Caco-2 (cell line): ENCODE measurements at regions not wholly inside any gene's neighbourhood (a gene's known extent, or its start where the extent isn't known, plus 50 kb on each side); places are given as distances from the start of the nearest gene placed in this dataset.

ENCODE experiments used
- BruUV-seq: library from RNA; stranded (reverse); fragments of 400-500 nt; replicated peaks from 2 replicates; lab custom pipeline; 2021; lab: Mats Ljungman, UMichigan
- CTCF ChIA-PET: fragments of 300-600 bp; sonication (Branson Sonifier 250); formaldehyde crosslinking; loops from one replicate; lab custom pipeline; 2022; ENCODE audit warnings: antibody characterized with exemption; lab: Charles Lee
- POLR2A ChIA-PET: fragments of 300-600 bp; sonication (Branson Sonifier 250); formaldehyde crosslinking; loops from one replicate; lab custom pipeline; 2022; ENCODE audit warnings: antibody characterized with exemption; lab: Charles Lee
- DNase-seq, 2 experiments: peaks; one replicate each; pipeline versions ENCODE4 v3.0.0 to v3.0.0-alpha.2; 2020 to 2022
- H3K27me3 ChIP-seq: replicated peaks from 2 replicates; pipeline ENCODE4 v1.6.0; 2011; ENCODE audit warnings: low read length; ENCODE audit not compliant: control insufficient read depth, insufficient read depth
- H3K36me3 ChIP-seq: 2 replicates; pipeline ENCODE4 v1.5.1; 2011; ENCODE audit warnings: low read length; ENCODE audit not compliant: control insufficient read depth, insufficient read depth
- H3K4me1 ChIP-seq: fragments of 250-450 bp; sonication (Bioruptor Pico); 2 replicates; pipeline ENCODE4 v1.5.1; 2020; ENCODE audit warnings: mild to moderate bottlenecking
- H3K4me3 ChIP-seq: 2 replicates; pipeline ENCODE4 v1.5.1; 2011; ENCODE audit warnings: low read depth, mild to moderate bottlenecking, control low read depth, low read length
- H3K9me3 ChIP-seq: fragments of 250-450 bp; sonication (Bioruptor Pico); 2 replicates; pipeline ENCODE4 v1.5.1; 2020; ENCODE audit warnings: mild to moderate bottlenecking, moderate library complexity
- H3K27ac Mint-ChIP-seq: one replicate; pipeline ENCODE4 v1.8.0; 2022; ENCODE audit warnings: mixed read lengths; ENCODE audit not compliant: unreplicated experiment
- H3K27me3 Mint-ChIP-seq: one replicate; pipeline ENCODE4 v1.8.0; 2022; ENCODE audit warnings: mixed read lengths; ENCODE audit not compliant: insufficient read depth, unreplicated experiment
- H3K36me3 Mint-ChIP-seq: one replicate; pipeline ENCODE4 v1.8.0; 2022; ENCODE audit warnings: mild to moderate bottlenecking, mixed read lengths; ENCODE audit not compliant: insufficient read depth, unreplicated experiment
- H3K4me1 Mint-ChIP-seq: one replicate; pipeline ENCODE4 v1.8.0; 2022; ENCODE audit warnings: low read depth, mixed read lengths; ENCODE audit not compliant: unreplicated experiment
- H3K4me3 Mint-ChIP-seq: one replicate; pipeline ENCODE4 v1.8.0; 2022; ENCODE audit warnings: mild to moderate bottlenecking, moderate library complexity, mixed read lengths; ENCODE audit not compliant: unreplicated experiment
- H3K9me3 Mint-ChIP-seq: one replicate; pipeline ENCODE4 v1.8.0; 2022; ENCODE audit warnings: mixed read lengths; ENCODE audit not compliant: unreplicated experiment
- intact Hi-C: fragments of 100-400 bp; cut with micrococcal nuclease; formaldehyde crosslinking; loops from one replicate; pipeline ENCODE4 v1.10.0; 2022; ENCODE audit not compliant: unreplicated experiment
- TF ChIP-seq, protein P1 (sequence below), 2 experiments: fragments of 200-600 bp in 1 of 2; IDR thresholded peaks; 1 replicate in 1 of 2; 2 replicates in 1 of 2; pipeline versions ENCODE4 v1.5.1 to v1.8.0; 2011 to 2022; ENCODE audit warnings: antibody characterized with exemption in 1 of 2, control low read depth in 1 of 2, inconsistent platforms in 1 of 2, low read depth in 1 of 2, low read length in 1 of 2, mild to moderate bottlenecking in 1 of 2, moderate library complexity in 1 of 2; ENCODE audit not compliant: insufficient read depth in 1 of 2, severe bottlenecking in 1 of 2, unreplicated experiment in 1 of 2

GRCh38 chr10:118950997-118951637 is 78.4 kb upstream of the NANOS1 start:
- Histone ChIP-seq H3K4me3 (no peak overlapping the region), H3K4me1 (no peaks in the 10 kb centered on the region), H3K36me3 (no peaks in the 10 kb centered on the region), H3K9me3 (no peaks in the 10 kb centered on the region), H3K27me3 (no peaks in the 10 kb centered on the region)
- intact Hi-C loops: no loop called here
- TF ChIP-seq, protein P1, sequence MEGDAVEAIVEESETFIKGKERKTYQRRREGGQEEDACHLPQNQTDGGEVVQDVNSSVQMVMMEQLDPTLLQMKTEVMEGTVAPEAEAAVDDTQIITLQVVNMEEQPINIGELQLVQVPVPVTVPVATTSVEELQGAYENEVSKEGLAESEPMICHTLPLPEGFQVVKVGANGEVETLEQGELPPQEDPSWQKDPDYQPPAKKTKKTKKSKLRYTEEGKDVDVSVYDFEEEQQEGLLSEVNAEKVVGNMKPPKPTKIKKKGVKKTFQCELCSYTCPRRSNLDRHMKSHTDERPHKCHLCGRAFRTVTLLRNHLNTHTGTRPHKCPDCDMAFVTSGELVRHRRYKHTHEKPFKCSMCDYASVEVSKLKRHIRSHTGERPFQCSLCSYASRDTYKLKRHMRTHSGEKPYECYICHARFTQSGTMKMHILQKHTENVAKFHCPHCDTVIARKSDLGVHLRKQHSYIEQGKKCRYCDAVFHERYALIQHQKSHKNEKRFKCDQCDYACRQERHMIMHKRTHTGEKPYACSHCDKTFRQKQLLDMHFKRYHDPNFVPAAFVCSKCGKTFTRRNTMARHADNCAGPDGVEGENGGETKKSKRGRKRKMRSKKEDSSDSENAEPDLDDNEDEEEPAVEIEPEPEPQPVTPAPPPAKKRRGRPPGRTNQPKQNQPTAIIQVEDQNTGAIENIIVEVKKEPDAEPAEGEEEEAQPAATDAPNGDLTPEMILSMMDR (IDR thresholded peaks at IDR 0.05; ENCODE audit: insufficient read depth in 1 of 2, low read depth in 1 of 2, low read length in 1 of 2, severe bottlenecking in 1 of 2, unreplicated experiment in 1 of 2): no peak
- peaks cover 3% of the 10 kb centered on the region for H3K27me3 Mint-ChIP-seq
- CTCF ChIA-PET: no interaction called here
- peaks cover 9% of the 10 kb centered on the region for H3K9me3 Mint-ChIP-seq
- no peaks in the 10 kb centered on the region for H3K36me3 Mint-ChIP-seq
- peaks cover 6% of the 10 kb centered on the region for H3K4me1 Mint-ChIP-seq
- H3K4me3 Mint-ChIP-seq: no peak overlapping the region
- no peak for DNase-seq
- BruUV-seq: no TSS peak
- H3K27ac Mint-ChIP-seq: no peak overlapping the region
- POLR2A ChIA-PET: no interaction called here

DNA sequence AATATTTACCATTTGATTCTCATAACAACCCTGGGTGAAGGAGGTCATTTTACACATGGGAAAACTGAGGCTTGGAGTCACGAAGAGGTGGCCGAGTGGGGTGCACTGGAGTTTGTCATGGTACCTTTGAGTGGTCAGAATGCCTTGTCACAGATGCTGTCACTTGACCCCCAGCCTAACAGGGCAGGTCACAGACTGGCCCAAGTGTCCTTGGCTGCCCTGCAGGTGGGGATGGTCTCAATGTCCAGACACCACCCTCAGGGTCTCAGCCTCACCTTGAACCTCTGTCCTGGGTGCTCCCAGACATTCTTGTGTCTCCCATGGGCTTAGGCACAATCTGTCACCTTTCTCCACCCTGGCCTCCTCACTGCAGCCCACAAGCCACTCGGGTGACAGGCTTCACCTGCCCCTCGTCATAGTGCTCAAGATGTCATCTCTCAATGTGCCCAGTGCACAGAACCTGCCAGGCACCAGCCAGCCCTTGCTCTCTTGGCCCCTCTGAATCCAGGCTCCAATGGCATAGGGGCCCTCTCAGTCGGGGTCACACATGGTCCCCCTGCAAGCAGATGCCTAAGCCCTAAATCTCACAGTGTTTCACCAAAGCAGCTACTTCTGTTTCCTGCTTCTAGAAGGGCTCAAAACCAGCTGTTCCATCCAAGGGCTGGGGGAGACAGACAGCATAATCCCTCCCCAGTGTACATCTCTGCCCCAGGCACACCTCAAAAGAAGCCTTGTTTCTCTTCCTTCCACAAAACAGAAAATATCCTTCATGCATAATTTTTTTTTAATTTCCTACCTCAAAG is 76.8 kb upstream of the NANOS1 start:
- ChIA-PET CTCF (no interaction called here), POLR2A (no interaction called here)
- H3K27ac Mint-ChIP-seq: no peak overlapping the region
- peaks cover 3% of the 10 kb centered on the region for H3K27me3 Mint-ChIP-seq
- Histone ChIP-seq H3K4me3 (no peak overlapping the region), H3K9me3 (no peaks in the 10 kb centered on the region), H3K4me1 (no peaks in the 10 kb centered on the region), H3K36me3 (no peaks in the 10 kb centered on the region), H3K27me3 (no peaks in the 10 kb centered on the region)
- intact Hi-C loops: no loop called here
- TF ChIP-seq, protein P1 (IDR thresholded peaks at IDR 0.05; ENCODE audit: insufficient read depth in 1 of 2, low read depth in 1 of 2, low read length in 1 of 2, severe bottlenecking in 1 of 2, unreplicated experiment in 1 of 2): no peak
- no peak for DNase-seq
- no peaks in the 10 kb centered on the region for H3K9me3 Mint-ChIP-seq
- BruUV-seq: no TSS peak
- H3K4me1 Mint-ChIP-seq: no peaks in the 10 kb centered on the region
- no peaks in the 10 kb centered on the region for H3K36me3 Mint-ChIP-seq
- H3K4me3 Mint-ChIP-seq: no peak overlapping the region

GRCh38 chr10:118953598-118954393 is 75.7 kb upstream of the NANOS1 start:
- POLR2A ChIA-PET: no interaction called here
- CTCF ChIA-PET: interaction anchor here (1.0 kb wide), 1 partner anchor 26 kb away, joined by 3 read pairs; no protein-coding TSS in a partner anchor

More at GRCh38 chr10:118953598-118954393, 75.7 kb upstream of the NANOS1 start:
- H3K4me1 ChIP-seq: no peaks in the 10 kb centered on the region
- H3K36me3 Mint-ChIP-seq: no peaks in the 10 kb centered on the region
- no peak overlapping the region for H3K4me3 ChIP-seq
- TF ChIP-seq, protein P1 (IDR thresholded peaks at IDR 0.05; ENCODE audit: insufficient read depth in 1 of 2, low read depth in 1 of 2, low read length in 1 of 2, severe bottlenecking in 1 of 2, unreplicated experiment in 1 of 2): no peak
- H3K27me3 Mint-ChIP-seq: peaks cover 3% of the 10 kb centered on the region
- intact Hi-C loops: no loop called here
- H3K36me3 ChIP-seq: no peaks in the 10 kb centered on the region
- no peak for DNase-seq
- no peaks in the 10 kb centered on the region for H3K9me3 ChIP-seq
- no TSS peak for BruUV-seq
- H3K9me3 Mint-ChIP-seq: no peaks in the 10 kb centered on the region
- H3K27me3 ChIP-seq: no peaks in the 10 kb centered on the region
- no peak overlapping the region for H3K27ac Mint-ChIP-seq
- no peaks in the 10 kb centered on the region for H3K4me1 Mint-ChIP-seq
- no peak overlapping the region for H3K4me3 Mint-ChIP-seq
